Islet of Langerhans (tissue), 1 donor: ENCODE measurements at regions not wholly inside any gene's neighbourhood (a gene's known extent, or its start where the extent isn't known, plus 50 kb on each side); places are given as distances from the start of the nearest gene placed in this dataset.
A peak's percentile ranks its signal among the peaks of the same experiment; 100 is the strongest.
"Not testable (repeated sequence)": the region's sequence is repeated elsewhere in the genome, so short reads cannot be mapped to it uniquely, and the experiment has no call there.

Source experiments
- FAIRE-seq: peaks from one replicate; lab custom pipeline; 2011; peaks lifted over from hg19 to GRCh38; lab: Jason Lieb, UNC

DNA sequence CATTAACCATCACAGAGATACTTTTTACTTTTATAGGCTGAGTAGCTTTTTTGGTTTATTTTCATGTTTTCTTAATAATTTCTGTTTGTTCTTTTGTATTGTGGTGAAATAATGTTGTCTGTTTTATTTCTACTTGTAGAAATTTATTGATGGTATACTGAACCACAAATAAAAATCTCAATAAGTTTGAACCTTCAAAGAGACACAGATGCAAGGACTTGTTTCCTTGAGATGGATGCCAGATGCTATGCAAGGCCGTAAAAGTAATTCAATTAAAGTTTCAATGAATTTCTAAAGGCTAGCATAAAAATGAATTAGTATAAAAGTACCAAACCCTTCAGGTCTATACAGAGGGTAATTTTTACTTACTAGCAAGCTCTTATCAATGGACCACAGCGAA, 873.5 kb downstream of the TTLL7 start:
- FAIRE-seq, result no peak

DNA sequence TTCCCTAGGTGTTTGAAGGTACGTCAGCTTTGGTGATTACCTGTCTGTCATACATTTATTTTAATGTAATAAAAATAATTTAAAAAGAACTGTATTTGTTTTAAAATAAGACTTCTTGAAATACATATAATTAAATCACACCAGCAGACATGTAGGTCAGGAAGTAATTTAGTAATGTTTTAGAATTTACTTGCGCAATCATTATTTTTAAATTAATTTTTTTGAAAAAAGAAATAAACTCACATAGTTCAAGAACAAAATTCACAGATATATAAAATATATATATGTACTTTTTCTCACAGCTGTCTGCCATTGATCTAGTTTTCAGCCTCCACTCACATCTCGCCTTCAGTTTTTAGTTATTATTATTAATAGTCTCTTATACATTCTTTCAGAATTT, 875.9 kb downstream of the TTLL7 start:
- FAIRE-seq, result no peak

DNA sequence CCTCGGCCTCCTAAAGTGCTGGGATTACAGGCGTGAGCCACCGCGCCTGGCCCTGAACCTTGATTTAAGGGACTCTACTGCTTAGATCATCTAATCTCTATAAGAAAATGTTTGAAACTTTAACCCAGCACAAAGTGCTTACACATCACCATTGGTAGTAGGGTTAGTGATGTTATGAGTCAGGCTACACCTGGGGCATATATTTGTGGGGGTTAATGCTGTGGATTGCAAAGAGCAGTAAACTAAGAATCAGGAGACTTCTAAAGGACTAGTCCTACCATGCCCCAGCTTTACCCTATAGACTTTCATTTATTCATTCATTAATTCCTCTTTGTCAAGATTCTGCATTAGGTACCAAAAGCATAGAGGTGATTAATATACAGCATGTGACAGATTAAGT, 880.5 kb downstream of the TTLL7 start:
- FAIRE-seq, result no peak

DNA sequence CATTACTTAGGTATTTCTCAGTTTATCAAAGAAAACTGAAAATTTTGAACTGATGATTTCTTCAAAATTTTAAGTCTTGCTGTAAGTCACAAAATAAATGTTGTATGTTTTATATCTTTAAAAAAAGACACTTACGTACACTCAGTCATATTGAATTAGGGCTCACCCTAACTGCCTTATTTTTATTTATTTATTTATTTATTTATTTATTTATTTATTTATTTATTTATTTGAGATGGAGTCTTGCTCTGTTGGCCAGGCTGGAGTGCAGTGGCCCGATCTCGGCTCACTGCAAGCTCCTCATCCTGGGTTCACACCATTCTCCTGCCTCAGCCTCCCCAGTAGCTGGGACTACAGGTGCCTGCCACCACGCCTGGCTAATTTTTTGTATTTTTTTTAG, 881.9 kb downstream of the TTLL7 start:
- FAIRE-seq, result not testable (repeated sequence)

DNA sequence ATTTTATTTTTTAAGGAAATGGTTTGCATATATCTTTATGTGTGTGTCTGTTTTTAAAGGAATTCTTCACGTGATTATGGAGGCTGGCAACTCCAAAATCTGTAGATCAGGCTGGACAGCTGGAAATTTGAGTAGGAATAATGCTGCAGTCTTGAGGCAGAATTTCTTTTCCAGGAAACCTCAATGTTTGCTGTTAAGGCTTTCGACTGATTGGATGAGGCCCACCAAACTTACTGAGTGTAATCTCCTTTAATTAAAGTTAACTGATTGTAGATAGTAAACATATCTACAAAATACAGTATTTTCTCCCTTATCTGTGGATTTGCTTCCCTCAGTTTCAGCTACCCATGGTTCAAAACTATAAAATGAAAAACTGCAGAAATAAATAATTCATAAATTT, 883.1 kb downstream of the TTLL7 start:
- no peak for FAIRE-seq

DNA sequence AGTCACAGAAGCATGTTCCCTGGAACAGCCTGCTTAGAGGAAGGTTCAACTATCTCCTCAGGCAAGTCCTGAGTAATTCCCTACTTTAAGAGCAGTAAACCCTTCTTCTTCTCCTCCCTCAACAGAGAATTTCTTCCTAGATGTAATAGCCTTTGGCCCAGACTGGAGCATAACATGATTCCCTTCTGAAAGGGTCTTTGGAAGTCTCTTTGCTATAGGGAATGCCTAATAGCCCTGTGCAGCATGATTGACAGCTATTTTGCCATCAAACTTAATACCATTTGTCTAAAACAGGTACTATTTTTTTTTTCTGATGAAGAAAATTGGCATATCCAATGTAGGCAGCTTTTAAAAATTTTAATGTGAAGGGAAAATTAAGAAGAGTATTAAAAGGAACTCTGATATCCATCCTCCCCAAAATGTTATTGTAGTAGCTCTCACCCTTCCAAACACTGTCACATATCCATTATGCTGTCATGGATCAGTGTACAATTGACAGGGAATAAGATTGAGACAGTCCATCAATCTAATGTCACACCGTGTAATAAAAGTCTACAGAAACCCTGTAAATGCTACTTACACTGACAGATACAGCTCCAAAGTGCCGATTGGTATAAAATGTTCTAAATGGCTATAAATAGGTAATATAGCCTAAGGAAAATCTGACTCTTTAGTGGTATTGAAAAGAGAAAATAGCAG, 884.6 kb downstream of the TTLL7 start:
- no peak for FAIRE-seq

DNA sequence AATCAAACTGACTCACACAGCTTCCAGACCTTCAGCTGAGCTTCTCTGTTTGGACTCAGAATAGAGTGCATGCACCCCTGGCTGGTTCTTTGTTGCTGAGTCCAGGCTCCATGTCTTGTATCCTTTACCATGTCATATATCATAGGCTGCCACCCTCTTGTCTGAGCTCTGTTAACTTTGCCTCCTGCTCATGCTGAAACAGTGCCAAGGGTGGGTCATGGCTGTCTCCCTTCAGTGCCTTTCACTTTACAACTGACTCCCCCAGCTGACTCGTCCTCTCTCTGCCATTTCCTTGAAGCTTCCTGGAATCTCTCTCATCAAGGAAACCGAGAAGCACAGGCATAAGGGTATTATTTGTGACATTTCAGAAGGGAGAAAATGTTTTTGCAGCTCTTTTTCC, 885.3 kb downstream of the TTLL7 start:
- no peak for FAIRE-seq

DNA sequence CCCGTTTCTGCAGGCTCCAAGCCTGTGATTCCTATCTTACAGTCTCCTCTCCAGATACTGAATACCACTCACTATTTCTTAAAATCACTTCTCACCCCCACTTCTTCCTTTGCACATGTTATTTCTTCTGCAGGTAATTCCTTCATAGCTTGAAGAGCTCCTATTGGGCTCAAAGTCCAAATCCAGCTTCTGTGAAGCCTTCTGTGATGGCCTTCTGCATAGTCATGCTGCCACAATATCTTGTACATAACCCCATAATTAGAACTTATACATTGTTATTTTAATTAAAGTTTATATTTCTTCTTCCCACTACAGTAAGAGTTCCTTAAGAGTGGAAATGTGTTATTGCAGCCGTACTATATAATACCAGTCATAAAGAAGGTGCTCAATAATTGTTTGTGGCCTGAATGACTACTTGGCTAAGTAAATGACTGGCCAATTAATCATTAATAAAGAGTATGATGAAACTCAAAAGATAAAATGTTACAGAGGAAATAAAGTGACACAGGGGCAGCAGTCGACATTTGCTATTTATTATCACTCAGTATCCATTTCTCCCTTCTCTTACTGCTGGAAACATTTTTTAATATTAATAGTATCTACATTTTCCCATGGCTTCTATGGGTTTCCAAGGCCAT, 886.6 kb downstream of the TTLL7 start:
- no peak for FAIRE-seq

DNA sequence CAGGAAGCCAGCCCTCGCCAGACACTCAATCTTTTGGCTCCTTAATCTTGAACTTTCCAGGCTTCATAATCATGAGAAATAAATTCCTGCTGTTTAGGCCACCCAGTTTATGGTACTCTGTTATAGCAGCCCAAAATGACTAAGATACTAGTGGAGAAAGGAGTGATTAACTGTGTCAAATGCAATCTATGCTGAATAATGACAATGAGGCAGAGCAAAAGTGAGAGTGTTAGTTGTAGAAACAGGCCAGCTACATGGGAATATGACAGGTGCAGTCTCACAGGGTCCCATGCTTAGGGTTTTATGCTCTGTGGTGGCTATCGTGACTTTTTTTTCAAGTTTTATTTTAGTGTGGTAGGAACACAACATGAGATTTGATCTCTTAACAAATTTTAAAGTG, 888.8 kb downstream of the TTLL7 start:
- no peak for FAIRE-seq

DNA sequence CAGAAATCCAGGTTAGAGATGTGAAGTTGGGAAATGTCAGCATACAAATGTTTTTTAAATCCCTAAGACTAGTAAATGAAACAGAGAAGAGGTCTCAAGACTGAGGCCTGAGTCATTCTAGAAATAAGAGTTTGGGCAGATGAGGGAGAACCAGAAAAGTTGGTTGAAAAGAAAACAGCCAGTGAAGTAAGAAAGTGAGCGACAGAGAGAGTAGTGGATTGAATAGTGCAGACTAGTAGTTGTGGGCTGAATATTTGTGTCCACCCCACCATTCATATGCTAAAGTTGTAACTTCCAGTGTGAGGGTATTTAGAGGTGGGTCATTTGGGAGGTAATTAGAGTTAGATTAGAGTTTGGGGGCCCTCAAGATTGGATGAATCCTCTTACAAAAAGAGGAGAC, 889.2 kb downstream of the TTLL7 start:
- FAIRE-seq, result no peak

DNA sequence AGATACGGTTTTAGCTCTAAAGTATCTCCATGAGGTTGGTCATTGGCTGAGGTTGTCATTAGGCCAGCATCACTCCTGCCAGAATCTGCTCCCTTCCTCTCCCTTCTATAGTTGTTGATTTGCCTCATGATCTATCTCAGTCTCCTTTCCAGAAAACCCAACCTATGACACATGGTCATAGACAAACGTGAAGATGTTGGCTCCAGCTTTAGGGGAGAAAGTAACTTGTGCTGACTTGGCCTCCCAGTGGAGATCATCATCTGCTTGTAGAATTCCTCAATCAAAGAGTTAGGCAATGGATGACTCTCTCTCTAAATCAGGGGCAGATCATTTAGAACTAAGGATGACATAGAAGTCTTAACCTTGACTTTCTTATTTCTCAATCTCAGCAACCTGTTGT, 894.4 kb downstream of the TTLL7 start:
- FAIRE-seq, result no peak

DNA sequence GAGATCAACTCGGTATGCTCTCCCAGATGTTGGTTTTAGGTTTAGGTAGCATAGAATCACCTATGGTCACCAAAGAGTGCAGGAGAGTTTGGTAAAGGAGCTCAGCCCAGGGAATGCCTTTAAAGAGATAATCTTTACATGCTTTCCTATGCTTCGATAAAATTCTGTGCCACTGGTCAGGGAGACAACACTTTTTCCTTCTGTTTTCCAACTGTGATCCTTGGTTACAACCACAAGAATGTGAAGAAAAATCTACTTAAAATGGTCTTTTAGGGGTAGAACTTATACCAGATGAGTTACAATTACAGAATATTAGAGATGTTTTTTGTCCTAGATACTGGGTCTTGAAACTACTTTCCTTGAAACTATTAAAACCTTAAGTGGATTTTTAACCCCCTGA, 895.6 kb downstream of the TTLL7 start:
- FAIRE-seq, result no peak

DNA sequence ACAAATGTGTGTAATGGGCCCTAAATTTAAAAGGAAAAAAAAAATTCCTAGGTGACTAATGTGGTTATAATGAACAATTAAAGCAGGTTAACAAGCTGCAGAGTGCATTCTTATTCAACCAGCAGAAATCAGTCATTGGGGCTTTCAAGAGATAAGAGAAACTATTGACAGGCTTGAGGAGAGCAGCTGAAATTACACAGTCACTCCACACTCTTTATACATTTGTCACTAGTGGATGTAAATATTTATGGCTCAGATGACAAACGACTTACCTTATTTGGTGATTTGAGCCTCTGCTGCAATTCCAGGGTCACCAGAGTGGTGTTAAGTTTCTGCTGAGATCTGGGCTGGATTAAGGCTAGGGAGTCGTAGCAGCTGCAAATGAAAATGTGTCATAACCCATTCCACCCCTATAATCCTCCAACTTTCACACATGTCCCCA, 896.3 kb downstream of the TTLL7 start:
- no peak for FAIRE-seq

DNA sequence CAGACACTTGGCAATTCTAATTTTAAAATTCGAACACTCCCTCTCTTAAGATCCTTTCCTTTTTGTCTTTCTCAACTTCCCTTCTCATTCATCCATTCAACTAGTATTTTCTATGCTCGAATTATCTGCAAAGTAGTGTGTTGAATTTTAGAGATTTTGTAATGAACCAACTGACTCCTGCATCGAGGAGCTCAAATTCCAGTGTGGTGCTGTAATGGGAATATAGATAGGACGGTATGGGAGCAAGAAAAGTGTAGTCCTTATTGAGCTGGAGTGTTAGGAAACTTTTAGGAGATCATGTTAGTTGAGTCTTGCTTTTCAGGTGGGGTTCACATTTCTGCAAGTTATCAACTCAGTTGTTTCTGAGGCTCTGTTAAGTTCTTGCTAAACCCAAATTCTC, 897.5 kb downstream of the TTLL7 start:
- no peak for FAIRE-seq

DNA sequence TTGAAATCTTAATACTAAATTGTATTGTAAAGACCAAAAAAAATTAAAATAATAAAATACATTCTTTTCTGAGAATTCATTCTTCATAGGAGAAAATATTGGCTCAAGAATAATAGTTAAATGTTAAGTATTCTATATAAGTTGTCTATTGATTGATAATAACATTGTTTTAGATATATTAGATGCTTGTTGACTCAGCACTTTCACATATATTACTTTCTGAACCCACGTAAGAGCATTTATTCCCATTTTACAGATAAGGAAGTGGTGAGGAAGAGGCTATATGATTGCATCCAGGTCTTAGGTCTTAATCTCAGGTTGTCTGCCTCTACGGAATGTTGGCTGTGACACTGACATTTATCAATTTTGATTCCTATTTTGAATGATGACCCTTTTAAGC, 898.8 kb downstream of the TTLL7 start:
- FAIRE-seq, result no peak

DNA sequence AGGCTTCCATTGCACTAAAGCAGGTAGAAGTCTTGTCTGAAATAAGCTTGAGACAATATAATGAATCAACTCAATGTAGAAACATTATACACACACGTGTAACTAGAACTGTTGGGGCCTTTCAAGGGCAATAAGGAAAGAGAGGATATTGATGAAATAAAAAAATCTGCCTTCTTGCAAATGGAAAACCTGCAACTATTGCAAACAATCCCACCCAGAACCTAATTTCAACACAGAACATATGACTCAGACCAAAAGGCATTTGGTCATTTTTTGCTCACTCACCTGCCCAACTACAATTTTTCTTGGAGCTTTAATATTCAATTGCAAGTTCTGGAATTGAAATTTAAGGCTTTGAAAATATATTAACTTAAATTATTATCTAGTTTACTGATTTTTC, 900.1 kb downstream of the TTLL7 start:
- FAIRE-seq, result no peak

DNA sequence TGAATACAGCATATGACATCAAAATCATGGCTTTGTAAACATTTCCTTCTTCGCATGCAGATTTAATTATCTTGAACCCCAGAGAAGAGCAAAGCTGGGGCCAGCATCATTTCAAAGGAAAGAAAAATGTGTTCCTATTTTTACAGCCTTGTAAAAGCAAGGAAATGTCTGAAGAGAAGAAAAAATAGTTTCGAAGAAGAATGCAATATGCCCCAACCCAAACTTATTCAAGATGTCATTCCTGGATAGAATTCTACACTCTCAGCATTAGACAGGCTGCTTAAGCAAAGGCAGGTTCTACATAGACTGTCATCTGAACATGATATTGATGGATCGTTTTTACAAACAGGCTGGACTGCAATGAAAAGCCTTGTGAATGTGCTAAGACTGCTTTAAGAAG, 900.8 kb downstream of the TTLL7 start:
- FAIRE-seq, result no peak

DNA sequence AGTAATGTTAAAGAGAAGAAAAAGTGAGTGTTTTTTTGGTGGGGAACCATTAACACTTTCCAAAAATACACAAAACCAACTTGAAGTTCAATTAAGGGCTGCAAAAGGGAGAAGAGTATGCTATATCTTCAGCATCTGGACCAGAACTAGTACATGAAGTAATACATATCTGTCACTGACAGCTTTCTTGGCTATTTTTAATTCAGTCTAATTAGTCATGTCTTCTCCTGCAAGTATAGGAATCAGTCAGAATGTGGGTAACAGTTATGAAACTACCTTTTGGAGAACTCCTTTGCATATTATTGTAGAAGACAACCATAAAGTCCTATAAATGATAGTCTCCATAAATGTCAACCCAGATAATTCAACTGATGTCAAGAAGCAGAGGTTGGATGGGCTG, 901.2 kb downstream of the TTLL7 start:
- no peak for FAIRE-seq

DNA sequence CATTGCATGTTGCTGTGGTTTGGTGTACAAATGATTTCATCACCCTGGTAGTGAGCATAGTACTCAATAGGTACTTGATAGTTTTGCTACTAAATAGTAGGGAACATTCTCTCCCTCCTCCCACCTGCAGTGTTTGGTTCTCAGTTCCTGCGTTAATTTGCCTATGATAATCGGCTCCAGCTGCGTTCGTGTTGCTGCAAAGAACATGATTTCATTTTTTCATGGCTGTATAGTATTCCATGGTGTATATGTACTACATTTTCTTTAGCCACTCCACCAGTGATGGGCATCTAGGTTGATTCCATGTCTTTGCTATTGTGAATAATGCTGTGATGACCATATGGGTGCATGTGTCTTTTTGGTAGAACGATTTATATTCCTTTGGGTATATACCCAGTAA, 903.4 kb downstream of the TTLL7 start:
- FAIRE-seq, result no peak

DNA sequence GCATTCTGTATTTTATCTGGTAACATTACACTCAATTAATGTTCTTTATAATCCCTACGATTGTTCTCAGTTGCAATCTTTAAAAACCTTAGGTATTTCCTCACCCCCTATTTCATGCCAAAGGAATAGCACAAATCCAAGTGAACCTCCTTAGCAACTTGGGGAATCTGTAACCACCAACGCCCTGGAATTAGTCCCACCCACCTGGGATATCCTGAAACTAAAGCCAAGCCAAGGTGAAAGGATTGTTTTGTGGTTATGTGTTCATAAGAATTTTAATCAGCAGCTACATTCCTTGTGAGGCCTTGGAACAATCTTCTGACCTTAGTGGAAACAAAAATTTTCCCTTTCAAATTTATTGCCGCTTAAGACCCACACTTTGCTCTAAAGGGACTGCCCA, 908.7 kb downstream of the TTLL7 start:
- no peak for FAIRE-seq

DNA sequence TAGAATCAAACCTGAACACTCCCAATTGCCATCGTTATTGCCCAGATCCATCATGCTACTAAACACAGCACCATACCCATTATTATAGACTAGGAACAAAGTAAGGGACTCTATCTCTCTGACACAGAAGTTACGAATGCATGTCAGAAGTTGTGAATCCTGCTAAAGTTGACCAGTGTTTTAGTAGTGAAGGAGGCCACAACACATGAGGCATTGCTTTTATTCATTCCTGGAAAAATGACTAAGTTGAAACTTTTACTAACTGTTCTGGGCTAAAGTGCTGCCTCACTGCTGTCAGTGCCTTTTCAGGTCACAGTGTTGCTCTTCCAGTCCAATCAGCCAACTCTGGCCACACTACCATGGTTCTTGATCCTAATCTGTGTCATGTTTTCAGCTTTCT, 911.1 kb downstream of the TTLL7 start:
- FAIRE-seq, result no peak

DNA sequence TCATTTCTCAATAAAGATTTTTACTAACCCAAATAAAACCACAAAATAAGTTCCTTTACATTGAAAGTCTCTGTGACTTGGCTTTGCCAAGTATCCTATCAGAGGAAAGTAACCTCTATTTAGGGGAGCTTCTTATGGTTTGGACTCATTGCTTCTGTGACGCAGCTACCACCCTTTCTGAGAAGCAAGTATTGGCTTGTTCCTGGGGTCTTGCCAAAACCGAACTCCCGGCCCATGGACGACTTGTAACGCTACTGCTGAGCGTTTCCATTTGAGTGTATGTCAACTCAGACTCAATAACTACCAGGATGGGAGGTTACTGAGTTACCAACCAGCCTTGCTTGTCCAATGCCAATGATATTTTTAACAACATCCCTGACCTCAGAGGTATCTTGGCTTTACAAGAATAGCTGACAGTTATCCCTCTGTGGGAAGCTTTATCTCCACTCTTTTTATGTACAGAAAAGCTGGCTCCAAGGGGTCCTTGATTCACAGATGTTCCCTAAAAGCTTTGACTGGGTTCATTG, 911.9 kb downstream of the TTLL7 start:
- no peak for FAIRE-seq

DNA sequence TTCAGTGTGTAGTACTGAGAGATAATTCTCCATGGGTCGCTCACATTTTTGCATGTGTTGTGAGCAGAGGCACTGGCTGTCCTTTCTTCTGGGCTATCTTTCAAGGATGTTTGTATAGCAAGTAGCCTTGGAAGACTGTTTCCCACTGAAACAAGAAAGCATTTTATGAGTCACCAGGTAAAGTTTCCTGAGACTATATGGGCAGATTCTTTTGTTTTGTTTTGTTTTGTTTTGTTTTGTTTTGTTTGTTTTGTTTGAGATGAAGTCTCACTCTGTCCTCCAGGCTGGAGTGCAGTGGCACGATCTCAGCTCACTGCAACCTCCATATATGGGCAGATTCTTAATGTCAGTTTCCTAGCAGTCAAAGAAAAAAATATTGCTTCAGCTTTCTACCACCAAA, 912.6 kb downstream of the TTLL7 start:
- no peak for FAIRE-seq

DNA sequence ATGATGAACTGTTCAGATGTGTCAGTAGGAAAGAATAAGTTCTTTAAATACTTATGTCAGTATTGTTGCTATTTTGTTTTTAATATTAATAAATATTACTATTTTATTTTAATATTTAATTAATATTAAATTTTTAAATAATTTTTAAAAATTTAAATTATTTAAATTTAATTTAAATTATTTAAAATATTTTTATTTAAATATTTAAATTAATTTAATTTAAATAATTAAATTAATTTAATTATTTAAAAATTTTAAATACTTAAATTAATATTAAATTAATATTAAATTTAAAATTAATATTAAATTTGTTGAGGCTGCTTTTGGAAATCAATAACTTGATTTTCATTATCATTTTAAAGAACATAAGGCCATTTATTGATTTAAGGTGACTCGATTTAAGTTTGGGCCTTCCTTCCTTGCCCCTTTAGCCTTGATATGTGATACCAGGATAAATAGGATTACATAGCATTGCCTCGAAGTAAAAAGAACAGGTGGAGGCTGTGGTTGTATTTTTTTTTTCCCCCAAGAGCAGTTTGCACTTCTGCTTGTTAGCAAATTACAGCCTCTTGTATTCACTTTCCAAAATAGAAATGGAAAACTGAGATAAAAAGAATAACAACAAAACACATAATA, 915.2 kb downstream of the TTLL7 start:
- peak; percentile 9 for FAIRE-seq
